ENCODE measurements at regions not wholly inside any gene's neighbourhood (a gene's known extent, or its start where the extent isn't known, plus 50 kb on each side); places are given as distances from the start of the nearest gene placed in this dataset.

- TF ChIP-seq CTCF (IDR thresholded peaks at IDR 0.05; ENCODE audit: unreplicated experiment) = no peak
- H3K27ac Mint-ChIP-seq (ENCODE audit: unreplicated experiment) = no peak overlapping the region
- H3K36me3 Mint-ChIP-seq (ENCODE audit: low read depth, unreplicated experiment) = no peaks in the 10 kb centered on the region
- no peak for DNase-seq (ENCODE audit: low spot score)
- H3K4me1 Mint-ChIP-seq (ENCODE audit: unreplicated experiment) = no peaks in the 10 kb centered on the region
- peaks cover 2% of the 10 kb centered on the region for H3K27me3 Mint-ChIP-seq (ENCODE audit: unreplicated experiment)
- H3K4me3 Mint-ChIP-seq (ENCODE audit: unreplicated experiment) = no peak overlapping the region
- H3K9me3 Mint-ChIP-seq (ENCODE audit: unreplicated experiment) = no peaks in the 10 kb centered on the region
Measured at GRCh38 chr11:109015283-109015682, 350.4 kb downstream of the DDX10 start.

GRCh38 chr11:109016724-109017123, 351.9 kb downstream of the DDX10 start:
- DNase-seq (ENCODE audit: low spot score) = no peak
- Mint-ChIP-seq H3K4me3 (ENCODE audit: unreplicated experiment) (no peak overlapping the region), H3K9me3 (ENCODE audit: unreplicated experiment) (no peaks in the 10 kb centered on the region), H3K27me3 (ENCODE audit: unreplicated experiment) (peaks cover 2% of the 10 kb centered on the region), H3K27ac (ENCODE audit: unreplicated experiment) (no peak overlapping the region), H3K36me3 (ENCODE audit: low read depth, unreplicated experiment) (no peaks in the 10 kb centered on the region), H3K4me1 (ENCODE audit: unreplicated experiment) (no peaks in the 10 kb centered on the region)
- TF ChIP-seq CTCF (IDR thresholded peaks at IDR 0.05; ENCODE audit: unreplicated experiment) = no peak

- no peak for TF ChIP-seq CTCF (IDR thresholded peaks at IDR 0.05; ENCODE audit: unreplicated experiment)
- H3K27ac Mint-ChIP-seq (ENCODE audit: unreplicated experiment) = no peak overlapping the region
- no peak for DNase-seq (ENCODE audit: low spot score)
- no peaks in the 10 kb centered on the region for H3K36me3 Mint-ChIP-seq (ENCODE audit: low read depth, unreplicated experiment)
- H3K9me3 Mint-ChIP-seq (ENCODE audit: unreplicated experiment) = no peaks in the 10 kb centered on the region
- no peaks in the 10 kb centered on the region for H3K4me1 Mint-ChIP-seq (ENCODE audit: unreplicated experiment)
- H3K4me3 Mint-ChIP-seq (ENCODE audit: unreplicated experiment) = no peak overlapping the region
- peaks cover 2% of the 10 kb centered on the region for H3K27me3 Mint-ChIP-seq (ENCODE audit: unreplicated experiment)
Measured at GRCh38 chr11:109017489-109017888, 352.6 kb downstream of the DDX10 start.

GRCh38 chr11:109018639-109019038, 353.8 kb downstream of the DDX10 start:
- Mint-ChIP-seq H3K36me3 (ENCODE audit: low read depth, unreplicated experiment) (no peaks in the 10 kb centered on the region), H3K4me1 (ENCODE audit: unreplicated experiment) (no peaks in the 10 kb centered on the region), H3K27ac (ENCODE audit: unreplicated experiment) (no peak overlapping the region), H3K4me3 (ENCODE audit: unreplicated experiment) (no peak overlapping the region), H3K27me3 (ENCODE audit: unreplicated experiment) (no peaks in the 10 kb centered on the region), H3K9me3 (ENCODE audit: unreplicated experiment) (no peaks in the 10 kb centered on the region)
- no peak for TF ChIP-seq CTCF (IDR thresholded peaks at IDR 0.05; ENCODE audit: unreplicated experiment)
- DNase-seq (ENCODE audit: low spot score) = no peak

- Mint-ChIP-seq H3K4me1 (ENCODE audit: unreplicated experiment) (no peaks in the 10 kb centered on the region), H3K27me3 (ENCODE audit: unreplicated experiment) (no peaks in the 10 kb centered on the region), H3K9me3 (ENCODE audit: unreplicated experiment) (no peaks in the 10 kb centered on the region), H3K36me3 (ENCODE audit: low read depth, unreplicated experiment) (no peaks in the 10 kb centered on the region), H3K27ac (ENCODE audit: unreplicated experiment) (no peak overlapping the region), H3K4me3 (ENCODE audit: unreplicated experiment) (no peak overlapping the region)
- no peak for DNase-seq (ENCODE audit: low spot score)
- TF ChIP-seq CTCF (IDR thresholded peaks at IDR 0.05; ENCODE audit: unreplicated experiment) = no peak
Measured at GRCh38 chr11:109019342-109019936, 354.6 kb downstream of the DDX10 start.
